ENCODE measurements at regions not wholly inside any gene's neighbourhood (a gene's known extent, or its start where the extent isn't known, plus 50 kb on each side); places are given as distances from the start of the nearest gene placed in this dataset.

DNA sequence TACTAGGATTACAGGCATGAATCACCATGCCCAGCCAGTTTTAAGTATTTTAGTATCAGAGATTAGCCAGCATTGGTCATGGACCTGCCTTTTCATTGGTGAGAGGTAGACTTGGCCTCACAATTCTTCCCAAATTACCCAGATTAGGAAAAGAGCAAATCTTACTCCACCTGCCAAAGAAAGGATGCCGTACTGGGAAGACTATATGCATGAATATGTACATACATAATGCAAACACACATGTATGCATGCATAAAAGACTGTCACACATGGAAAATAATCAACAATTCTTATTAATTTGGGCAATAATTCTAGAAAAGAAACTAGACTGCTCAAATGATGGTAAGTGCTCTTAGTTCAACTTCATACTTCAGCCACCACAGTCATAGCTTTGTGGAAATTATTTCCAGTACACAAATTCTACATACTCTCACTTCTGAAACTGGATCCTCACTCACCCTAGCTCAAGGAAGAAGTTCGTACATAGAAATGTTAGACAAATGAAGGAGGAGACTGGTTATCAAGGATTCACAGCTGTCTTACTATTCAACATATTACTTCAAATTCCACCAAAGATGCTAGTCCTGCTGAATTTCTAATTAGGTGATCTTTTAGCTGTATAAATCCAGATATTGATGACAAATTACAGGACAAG is 73.7 kb downstream of the MINAR2 start:
- TF ChIP-seq, protein P1, sequence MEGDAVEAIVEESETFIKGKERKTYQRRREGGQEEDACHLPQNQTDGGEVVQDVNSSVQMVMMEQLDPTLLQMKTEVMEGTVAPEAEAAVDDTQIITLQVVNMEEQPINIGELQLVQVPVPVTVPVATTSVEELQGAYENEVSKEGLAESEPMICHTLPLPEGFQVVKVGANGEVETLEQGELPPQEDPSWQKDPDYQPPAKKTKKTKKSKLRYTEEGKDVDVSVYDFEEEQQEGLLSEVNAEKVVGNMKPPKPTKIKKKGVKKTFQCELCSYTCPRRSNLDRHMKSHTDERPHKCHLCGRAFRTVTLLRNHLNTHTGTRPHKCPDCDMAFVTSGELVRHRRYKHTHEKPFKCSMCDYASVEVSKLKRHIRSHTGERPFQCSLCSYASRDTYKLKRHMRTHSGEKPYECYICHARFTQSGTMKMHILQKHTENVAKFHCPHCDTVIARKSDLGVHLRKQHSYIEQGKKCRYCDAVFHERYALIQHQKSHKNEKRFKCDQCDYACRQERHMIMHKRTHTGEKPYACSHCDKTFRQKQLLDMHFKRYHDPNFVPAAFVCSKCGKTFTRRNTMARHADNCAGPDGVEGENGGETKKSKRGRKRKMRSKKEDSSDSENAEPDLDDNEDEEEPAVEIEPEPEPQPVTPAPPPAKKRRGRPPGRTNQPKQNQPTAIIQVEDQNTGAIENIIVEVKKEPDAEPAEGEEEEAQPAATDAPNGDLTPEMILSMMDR (IDR thresholded peaks at IDR 0.05; ENCODE audit: low read depth, low read length): no peak
- no peaks in the 10 kb centered on the region for H3K27me3 ChIP-seq (ENCODE audit: insufficient read depth, low read depth, severe bottlenecking)
- no peak overlapping the region for H3K27ac ChIP-seq
- no peaks in the 10 kb centered on the region for H3K9me3 ChIP-seq (ENCODE audit: severe bottlenecking)
- DNase-seq: no peak
- no peak overlapping the region for H3K4me3 ChIP-seq (ENCODE audit: low read depth, low read length)
- no peaks in the 10 kb centered on the region for H3K36me3 ChIP-seq

DNA sequence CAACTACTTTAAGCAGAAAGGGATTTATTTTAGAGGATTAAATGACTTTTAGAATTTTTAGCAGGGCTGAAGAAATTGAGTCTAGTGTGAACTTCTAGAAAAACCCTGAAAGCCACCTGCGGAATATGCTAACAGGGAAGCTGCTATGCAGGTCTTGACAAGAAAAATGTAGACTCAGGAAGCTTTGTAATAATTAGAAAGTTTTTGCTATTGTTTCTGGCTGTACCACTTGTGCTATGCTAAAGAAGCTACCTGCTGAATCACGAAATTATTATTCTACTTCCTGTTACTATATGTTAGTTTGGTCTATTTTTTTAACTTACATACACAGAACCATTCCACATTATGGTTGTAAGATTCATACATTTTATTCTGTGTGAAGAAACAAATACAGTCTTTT is 74.0 kb upstream of the CHSY3 start:
- H3K4me3 ChIP-seq (ENCODE audit: low read depth, low read length): no peak overlapping the region
- no peak for DNase-seq
- H3K27ac ChIP-seq: no peak overlapping the region
- TF ChIP-seq, protein P1 (IDR thresholded peaks at IDR 0.05; ENCODE audit: low read depth, low read length): no peak
- no peaks in the 10 kb centered on the region for H3K27me3 ChIP-seq (ENCODE audit: insufficient read depth, low read depth, severe bottlenecking)
- H3K36me3 ChIP-seq: no peaks in the 10 kb centered on the region
- no peaks in the 10 kb centered on the region for H3K9me3 ChIP-seq (ENCODE audit: severe bottlenecking)

DNA sequence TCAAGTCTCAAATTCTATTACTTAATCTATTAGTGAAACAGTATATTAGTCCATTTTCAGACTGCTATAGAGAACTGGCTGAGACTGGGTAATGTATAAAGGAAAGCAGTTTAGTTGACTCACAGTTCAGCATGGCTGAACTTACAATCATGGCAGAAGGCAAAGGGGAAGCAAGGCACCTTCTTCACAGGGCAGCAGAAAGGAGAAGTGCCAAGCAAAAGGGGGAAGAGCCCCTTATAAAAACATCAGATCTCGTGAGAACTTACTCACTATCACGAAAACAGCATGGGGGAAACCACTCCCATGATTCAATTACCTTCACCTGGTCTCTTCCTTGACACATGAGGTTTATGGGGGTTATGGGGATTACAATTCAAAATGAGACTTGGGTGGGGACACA is 67.9 kb upstream of the CHSY3 start:
- H3K27ac ChIP-seq: no peak overlapping the region
- H3K4me3 ChIP-seq (ENCODE audit: low read depth, low read length): no peak overlapping the region
- TF ChIP-seq, protein P1 (IDR thresholded peaks at IDR 0.05; ENCODE audit: low read depth, low read length): no peak
- DNase-seq: no peak
- H3K9me3 ChIP-seq (ENCODE audit: severe bottlenecking): no peaks in the 10 kb centered on the region
- H3K36me3 ChIP-seq: no peaks in the 10 kb centered on the region
- H3K27me3 ChIP-seq (ENCODE audit: insufficient read depth, low read depth, severe bottlenecking): no peaks in the 10 kb centered on the region

DNA sequence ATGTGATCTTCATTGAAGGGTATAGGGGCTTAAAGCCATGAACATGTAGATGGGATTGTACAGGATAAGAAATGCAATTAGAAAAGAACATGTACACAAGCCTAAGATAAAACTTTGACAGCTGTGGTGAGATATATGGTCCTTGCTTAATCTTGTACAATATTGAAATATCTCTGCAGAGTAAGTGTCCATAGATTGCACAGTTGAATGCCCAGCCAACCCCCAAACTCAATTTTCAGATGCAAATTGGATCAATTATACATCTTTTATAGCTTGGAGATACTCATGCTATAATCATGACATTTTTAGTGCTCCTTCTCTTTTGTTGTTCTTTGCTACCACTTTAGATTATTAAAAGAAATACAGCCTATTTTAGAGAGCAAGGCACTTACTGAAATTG is 59.5 kb upstream of the CHSY3 start:
- TF ChIP-seq, protein P1 (IDR thresholded peaks at IDR 0.05; ENCODE audit: low read depth, low read length): no peak
- no peaks in the 10 kb centered on the region for H3K27me3 ChIP-seq (ENCODE audit: insufficient read depth, low read depth, severe bottlenecking)
- H3K4me3 ChIP-seq (ENCODE audit: low read depth, low read length): no peak overlapping the region
- no peaks in the 10 kb centered on the region for H3K36me3 ChIP-seq
- DNase-seq: no peak
- H3K9me3 ChIP-seq (ENCODE audit: severe bottlenecking): no peaks in the 10 kb centered on the region
- H3K27ac ChIP-seq: no peak overlapping the region

DNA sequence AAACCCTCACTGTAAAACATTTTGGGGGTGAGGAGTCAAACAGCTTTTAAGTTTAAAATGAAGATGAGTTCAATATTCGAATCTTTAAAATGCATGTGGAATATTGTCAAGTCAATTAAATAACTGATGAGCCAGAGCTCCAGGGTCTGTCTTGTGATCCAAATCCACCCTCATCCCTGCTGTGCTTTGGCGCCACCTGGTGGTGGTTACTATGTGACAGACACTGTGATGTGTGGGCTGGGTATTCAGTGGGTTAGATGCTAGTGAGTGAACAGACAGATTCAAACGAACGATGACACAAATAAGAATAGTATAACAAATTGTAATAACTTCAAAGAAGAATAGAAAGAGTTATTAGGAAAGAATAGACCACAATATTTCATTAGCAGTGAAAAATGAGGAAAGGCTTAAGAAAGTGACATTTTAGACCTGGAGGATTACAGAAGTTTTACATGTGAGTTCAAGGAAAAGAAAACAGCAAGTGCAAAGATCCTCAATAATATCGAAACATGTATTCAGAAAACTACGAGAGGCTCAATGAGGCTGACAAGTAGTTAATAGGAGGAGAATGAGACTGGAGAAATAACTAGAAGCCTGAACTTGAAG is 51.4 kb upstream of the CHSY3 start:
- DNase-seq: peak; percentile 85
- TF ChIP-seq, protein P1 (IDR thresholded peaks at IDR 0.05; ENCODE audit: low read depth, low read length): peak; percentile 83
- Histone ChIP-seq H3K27ac (no peak overlapping the region), H3K9me3 (ENCODE audit: severe bottlenecking) (no peaks in the 10 kb centered on the region), H3K36me3 (no peaks in the 10 kb centered on the region), H3K4me3 (ENCODE audit: low read depth, low read length) (no peak overlapping the region), H3K27me3 (ENCODE audit: insufficient read depth, low read depth, severe bottlenecking) (no peaks in the 10 kb centered on the region)

DNA sequence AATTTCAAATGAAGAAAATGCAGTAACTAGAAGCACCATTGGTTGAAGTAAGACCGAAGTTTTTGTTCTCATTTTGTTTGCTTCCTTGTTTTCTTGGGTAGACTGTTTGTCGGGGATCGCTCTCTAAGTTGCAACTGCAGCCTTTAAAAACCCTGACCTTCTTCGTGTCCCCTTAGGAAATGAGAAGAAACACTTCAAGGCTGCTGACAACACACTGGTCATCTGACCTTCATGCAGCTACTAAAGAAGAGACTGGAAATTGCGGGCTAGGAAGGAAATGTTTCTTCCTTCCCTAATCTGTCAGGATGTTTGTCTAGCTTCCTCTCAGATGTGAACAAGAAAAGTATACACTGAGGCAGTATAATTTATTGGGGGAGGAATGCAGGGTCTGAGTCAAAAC is 50.7 kb upstream of the CHSY3 start:
- Histone ChIP-seq H3K9me3 (ENCODE audit: severe bottlenecking) (no peaks in the 10 kb centered on the region), H3K27me3 (ENCODE audit: insufficient read depth, low read depth, severe bottlenecking) (no peaks in the 10 kb centered on the region), H3K27ac (no peak overlapping the region), H3K4me3 (ENCODE audit: low read depth, low read length) (no peak overlapping the region), H3K36me3 (no peaks in the 10 kb centered on the region)
- TF ChIP-seq, protein P1 (IDR thresholded peaks at IDR 0.05; ENCODE audit: low read depth, low read length): no peak
- DNase-seq: no peak
